ENCODE measurements at regions not wholly inside any gene's neighbourhood (a gene's known extent, or its start where the extent isn't known, plus 50 kb on each side); places are given as distances from the start of the nearest gene placed in this dataset.

- TF ChIP-seq ATF3 (IDR thresholded peaks at IDR 0.05) (no peak), EGR1 (IDR thresholded peaks at IDR 0.05; ENCODE audit: low read depth in 2 of 2) (no peak), FOXA1 (IDR thresholded peaks at IDR 0.05) (no peak), HNF4A (conservative IDR thresholded peaks at IDR 0.05) (no peak), NR2F2 (IDR thresholded peaks at IDR 0.05) (no peak), RXRA (IDR thresholded peaks at IDR 0.05) (no peak), JUND (IDR thresholded peaks at IDR 0.05) (no peak), HNF4G (IDR thresholded peaks at IDR 0.05) (no peak), CTCF (IDR thresholded peaks at IDR 0.05; ENCODE audit: low read depth, low read length, missing input control) (no peak)
- TF ChIP-seq, protein P1, sequence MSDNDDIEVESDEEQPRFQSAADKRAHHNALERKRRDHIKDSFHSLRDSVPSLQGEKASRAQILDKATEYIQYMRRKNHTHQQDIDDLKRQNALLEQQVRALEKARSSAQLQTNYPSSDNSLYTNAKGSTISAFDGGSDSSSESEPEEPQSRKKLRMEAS (IDR thresholded peaks at IDR 0.05): no peak
Measured at GRCh38 chr6:128641703-128642102, 121.3 kb upstream of the PTPRK start (continued).

DNA sequence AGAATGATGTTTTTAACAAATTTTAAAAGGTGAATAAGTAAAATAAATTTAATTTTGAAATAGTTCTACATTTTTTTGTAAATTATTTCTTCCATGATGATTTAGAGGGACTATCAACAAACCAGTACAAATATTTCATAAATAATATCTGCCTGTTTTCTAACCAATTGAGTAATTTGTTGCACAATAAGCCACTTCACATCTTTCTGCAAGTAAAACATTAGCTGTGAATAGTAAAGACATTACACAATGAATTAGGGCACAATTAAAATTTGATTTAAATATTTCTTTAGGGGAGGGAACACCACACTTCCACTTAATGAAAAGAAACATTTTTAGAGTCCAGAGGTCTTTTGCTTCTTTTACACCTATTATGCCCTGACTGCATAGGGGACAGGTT lies 118.4 kb upstream of the PTPRK start:
- no peak for DNase-seq (ENCODE audit: low spot score)
- no peak overlapping the region for H3K27ac ChIP-seq (ENCODE audit: low read depth in 1 of 2, low read length in 2 of 2)
- H3K4me1 ChIP-seq (ENCODE audit: control insufficient read depth in 4 of 4, insufficient read depth in 4 of 4, low read length in 3 of 4): no peaks in the 10 kb centered on the region
- H3K27me3 ChIP-seq (ENCODE audit: control insufficient read depth in 4 of 4, insufficient read depth in 4 of 4, low read length in 3 of 4): no peaks in the 10 kb centered on the region
- H3K9me3 ChIP-seq (ENCODE audit: control insufficient read depth in 4 of 4, low read length in 3 of 4): no peaks in the 10 kb centered on the region
- H3K4me3 ChIP-seq (ENCODE audit: low read depth in 1 of 3, low read length in 3 of 3): no peak overlapping the region
- no peak overlapping the region for H3K9ac ChIP-seq (ENCODE audit: low read depth in 1 of 2, low read length in 2 of 2)
- no peak for TF ChIP-seq SP1 (IDR thresholded peaks at IDR 0.05)
- no peak for TF ChIP-seq EGR1 (IDR thresholded peaks at IDR 0.05; ENCODE audit: low read depth in 2 of 2)
- TF ChIP-seq JUND (IDR thresholded peaks at IDR 0.05): no peak
- no peak for TF ChIP-seq YY1 (IDR thresholded peaks at IDR 0.05)
- TF ChIP-seq, protein P2, sequence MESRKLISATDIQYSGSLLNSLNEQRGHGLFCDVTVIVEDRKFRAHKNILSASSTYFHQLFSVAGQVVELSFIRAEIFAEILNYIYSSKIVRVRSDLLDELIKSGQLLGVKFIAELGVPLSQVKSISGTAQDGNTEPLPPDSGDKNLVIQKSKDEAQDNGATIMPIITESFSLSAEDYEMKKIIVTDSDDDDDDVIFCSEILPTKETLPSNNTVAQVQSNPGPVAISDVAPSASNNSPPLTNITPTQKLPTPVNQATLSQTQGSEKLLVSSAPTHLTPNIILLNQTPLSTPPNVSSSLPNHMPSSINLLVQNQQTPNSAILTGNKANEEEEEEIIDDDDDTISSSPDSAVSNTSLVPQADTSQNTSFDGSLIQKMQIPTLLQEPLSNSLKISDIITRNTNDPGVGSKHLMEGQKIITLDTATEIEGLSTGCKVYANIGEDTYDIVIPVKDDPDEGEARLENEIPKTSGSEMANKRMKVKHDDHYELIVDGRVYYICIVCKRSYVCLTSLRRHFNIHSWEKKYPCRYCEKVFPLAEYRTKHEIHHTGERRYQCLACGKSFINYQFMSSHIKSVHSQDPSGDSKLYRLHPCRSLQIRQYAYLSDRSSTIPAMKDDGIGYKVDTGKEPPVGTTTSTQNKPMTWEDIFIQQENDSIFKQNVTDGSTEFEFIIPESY (IDR thresholded peaks at IDR 0.05): no peak
- TF ChIP-seq RAD21 (IDR thresholded peaks at IDR 0.05): no peak
- TF ChIP-seq RXRA (IDR thresholded peaks at IDR 0.05): no peak
- TF ChIP-seq CTCF (IDR thresholded peaks at IDR 0.05; ENCODE audit: low read depth, low read length, missing input control): no peak
- no peak for TF ChIP-seq TAF1 (conservative IDR thresholded peaks at IDR 0.05)
- TF ChIP-seq HNF4G (IDR thresholded peaks at IDR 0.05): no peak
- TF ChIP-seq, protein P1 (IDR thresholded peaks at IDR 0.05): no peak
- TF ChIP-seq FOXA2 (IDR thresholded peaks at IDR 0.05): no peak
- TF ChIP-seq GABPA (IDR thresholded peaks at IDR 0.05 in 1 of 2, conservative IDR thresholded peaks at IDR 0.05 in 1 of 2): no peak
- no peak for TF ChIP-seq NR2F2 (IDR thresholded peaks at IDR 0.05)
- no peak for TF ChIP-seq REST (IDR thresholded peaks at IDR 0.05)
- no peak for TF ChIP-seq HNF4A (conservative IDR thresholded peaks at IDR 0.05)
- no peak for TF ChIP-seq FOXA1 (IDR thresholded peaks at IDR 0.05)
- TF ChIP-seq ATF3 (IDR thresholded peaks at IDR 0.05): no peak
- H3K36me3 ChIP-seq (ENCODE audit: control insufficient read depth in 4 of 4, insufficient read depth in 3 of 4, low read depth in 1 of 4, low read length in 3 of 4): no peaks in the 10 kb centered on the region

Data from liver (tissue), 7 donors.